ENCODE measurements at regions not wholly inside any gene's neighbourhood (a gene's known extent, or its start where the extent isn't known, plus 50 kb on each side); places are given as distances from the start of the nearest gene placed in this dataset.

- TF ChIP-seq, protein P1, sequence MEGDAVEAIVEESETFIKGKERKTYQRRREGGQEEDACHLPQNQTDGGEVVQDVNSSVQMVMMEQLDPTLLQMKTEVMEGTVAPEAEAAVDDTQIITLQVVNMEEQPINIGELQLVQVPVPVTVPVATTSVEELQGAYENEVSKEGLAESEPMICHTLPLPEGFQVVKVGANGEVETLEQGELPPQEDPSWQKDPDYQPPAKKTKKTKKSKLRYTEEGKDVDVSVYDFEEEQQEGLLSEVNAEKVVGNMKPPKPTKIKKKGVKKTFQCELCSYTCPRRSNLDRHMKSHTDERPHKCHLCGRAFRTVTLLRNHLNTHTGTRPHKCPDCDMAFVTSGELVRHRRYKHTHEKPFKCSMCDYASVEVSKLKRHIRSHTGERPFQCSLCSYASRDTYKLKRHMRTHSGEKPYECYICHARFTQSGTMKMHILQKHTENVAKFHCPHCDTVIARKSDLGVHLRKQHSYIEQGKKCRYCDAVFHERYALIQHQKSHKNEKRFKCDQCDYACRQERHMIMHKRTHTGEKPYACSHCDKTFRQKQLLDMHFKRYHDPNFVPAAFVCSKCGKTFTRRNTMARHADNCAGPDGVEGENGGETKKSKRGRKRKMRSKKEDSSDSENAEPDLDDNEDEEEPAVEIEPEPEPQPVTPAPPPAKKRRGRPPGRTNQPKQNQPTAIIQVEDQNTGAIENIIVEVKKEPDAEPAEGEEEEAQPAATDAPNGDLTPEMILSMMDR (IDR thresholded peaks at IDR 0.05): no peak
- no peak for TF ChIP-seq TCF7L2 (IDR thresholded peaks at IDR 0.05; ENCODE audit: low read depth, low read length)
Observed at GRCh38 chr11:106218106-106218505, 140.6 kb downstream of the AASDHPPT start.
